ENCODE measurements at regions not wholly inside any gene's neighbourhood (a gene's known extent, or its start where the extent isn't known, plus 50 kb on each side); places are given as distances from the start of the nearest gene placed in this dataset.

- no peak for TF ChIP-seq CTCF (IDR thresholded peaks at IDR 0.05)
- no peak for TF ChIP-seq EP300 (IDR thresholded peaks at IDR 0.05)
Observed at GRCh38 chr2:139033300-139033699, 253.1 kb upstream of the NXPH2 start.
